ENCODE measurements at regions not wholly inside any gene's neighbourhood (a gene's known extent, or its start where the extent isn't known, plus 50 kb on each side); places are given as distances from the start of the nearest gene placed in this dataset.
A peak's percentile ranks its signal among the peaks of the same experiment; 100 is the strongest.

DNA sequence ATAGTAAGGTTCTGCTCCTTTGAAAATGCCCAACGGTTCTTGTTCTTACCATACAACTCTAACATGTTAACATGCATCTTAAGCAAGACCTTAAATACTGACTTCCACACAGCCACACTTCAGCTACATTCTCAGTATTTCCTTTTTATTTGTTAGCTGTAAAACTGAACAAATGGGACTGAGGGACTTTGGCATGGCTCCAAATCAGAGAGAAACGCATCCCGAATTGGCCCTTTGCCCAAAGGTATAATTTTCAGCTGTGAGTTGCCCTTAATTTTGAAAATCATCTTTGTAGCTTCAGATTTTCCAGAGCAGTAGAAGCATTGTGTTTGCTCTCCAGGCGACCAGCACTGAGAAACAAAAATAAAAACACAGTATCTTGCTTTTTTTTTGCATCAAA, 56.4 kb downstream of the NEUROD6 start:
- no peak for DNase-seq

DNA sequence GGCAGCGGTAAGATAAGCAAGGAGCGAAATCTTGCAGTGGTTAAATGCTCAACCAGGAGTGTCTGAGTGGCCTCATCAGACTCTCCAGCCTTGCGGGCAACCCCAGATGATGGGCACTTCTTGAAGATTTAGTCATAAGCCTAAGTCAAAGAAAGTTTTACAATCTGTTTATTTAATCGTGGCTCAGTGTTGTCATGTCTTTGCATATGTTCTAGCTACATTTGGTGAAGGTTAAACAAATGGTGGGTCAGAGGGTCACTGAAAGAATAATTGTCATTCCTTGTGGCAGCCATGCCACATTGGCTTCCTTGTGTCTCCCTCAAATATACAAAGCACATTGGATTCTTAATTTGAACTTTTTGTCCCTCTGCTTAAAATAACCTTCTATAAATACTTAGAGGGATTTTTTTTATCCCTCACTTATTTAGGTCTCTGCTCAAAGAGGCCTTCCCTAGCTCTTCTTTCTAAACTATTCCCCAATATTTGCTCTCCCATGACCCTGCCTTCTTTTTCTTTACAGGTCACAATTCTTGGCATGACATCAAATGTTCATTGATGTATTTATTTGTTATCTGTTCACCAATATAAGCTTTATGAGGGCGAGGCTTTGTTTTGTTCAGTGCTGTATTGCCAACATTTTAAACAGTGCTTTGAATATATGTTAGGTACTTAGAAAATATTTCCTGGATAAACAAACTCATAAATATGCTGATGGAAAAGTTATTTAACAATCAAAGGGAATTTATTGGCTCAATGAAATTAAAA, 68.7 kb downstream of the NEUROD6 start:
- DNase-seq = no peak

DNA sequence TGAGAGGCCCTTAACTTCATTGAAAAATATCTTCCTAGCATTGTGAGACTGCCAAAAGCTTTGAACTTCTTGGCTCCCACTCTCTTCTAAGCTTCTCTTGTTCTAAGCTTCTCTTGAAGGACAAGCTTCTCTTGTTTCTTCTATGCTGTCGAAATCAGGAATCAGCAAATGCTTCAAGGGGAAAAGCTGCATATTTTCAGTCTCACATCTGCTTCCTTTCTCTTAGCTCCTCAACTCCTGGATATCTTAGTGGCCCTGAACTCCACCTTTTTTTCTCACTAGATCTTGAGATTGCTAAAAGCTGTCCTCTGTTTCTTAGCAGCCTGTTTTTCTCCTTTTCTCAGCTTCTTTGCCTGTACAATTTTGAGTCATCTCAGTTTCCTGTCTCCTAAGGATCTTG, 73.0 kb downstream of the NEUROD6 start:
- DNase-seq = no peak

DNA sequence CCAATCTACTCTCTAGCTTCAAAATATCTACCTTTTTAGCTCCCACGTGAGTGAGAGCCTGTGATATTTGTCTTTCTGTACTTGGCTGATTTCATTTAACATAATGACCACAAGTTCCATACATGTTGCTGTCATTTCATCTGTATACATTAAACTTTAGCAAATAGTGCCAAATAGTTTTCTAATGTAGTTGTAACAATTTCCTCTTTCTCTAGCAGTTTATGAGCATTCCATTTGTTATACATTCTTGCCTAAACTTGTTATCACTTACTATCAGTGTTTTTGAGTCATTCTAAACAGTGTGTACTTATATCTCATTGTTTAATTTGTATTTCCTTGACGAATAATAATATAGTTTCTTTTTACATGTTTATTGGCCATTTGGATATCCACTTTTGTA, 77.2 kb downstream of the NEUROD6 start:
- no peak for DNase-seq

DNA sequence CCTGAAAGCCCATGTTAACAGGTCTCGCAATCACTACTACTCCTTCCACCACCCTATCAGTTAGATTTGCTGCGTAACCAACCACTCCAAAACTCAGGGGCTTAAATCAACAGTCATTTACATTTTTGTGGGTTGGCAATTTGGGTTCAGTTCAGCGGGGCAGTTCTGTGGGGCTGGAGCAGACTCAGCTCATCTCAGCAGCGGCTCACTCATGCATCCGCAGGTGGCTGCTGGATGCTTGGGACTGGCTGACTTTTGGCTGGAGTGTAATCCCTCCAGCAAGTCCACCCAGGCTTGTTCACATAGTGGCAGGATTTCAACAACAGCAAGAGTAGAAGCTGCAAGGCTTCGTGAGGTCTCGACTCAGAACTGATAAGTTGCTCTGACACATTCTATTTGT, 79.2 kb downstream of the NEUROD6 start:
- no peak for DNase-seq

DNA sequence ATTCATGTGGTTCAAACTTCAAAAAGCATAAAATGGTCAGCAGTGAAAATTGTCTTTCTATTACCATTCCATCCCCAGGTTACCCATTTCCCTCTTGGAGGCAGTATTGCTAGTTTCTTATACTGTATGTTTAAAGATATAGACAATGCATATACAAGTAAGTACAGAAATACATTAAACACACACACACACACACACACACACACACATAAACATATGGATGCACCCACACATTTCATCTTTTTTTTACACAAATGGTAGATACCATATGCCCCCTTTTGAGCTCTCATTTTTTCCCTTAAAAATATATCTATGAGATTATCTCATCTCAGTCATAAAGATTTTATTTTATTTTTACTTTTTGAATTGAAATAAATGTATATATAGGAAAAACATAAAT, 79.7 kb downstream of the NEUROD6 start:
- DNase-seq = no peak

DNA sequence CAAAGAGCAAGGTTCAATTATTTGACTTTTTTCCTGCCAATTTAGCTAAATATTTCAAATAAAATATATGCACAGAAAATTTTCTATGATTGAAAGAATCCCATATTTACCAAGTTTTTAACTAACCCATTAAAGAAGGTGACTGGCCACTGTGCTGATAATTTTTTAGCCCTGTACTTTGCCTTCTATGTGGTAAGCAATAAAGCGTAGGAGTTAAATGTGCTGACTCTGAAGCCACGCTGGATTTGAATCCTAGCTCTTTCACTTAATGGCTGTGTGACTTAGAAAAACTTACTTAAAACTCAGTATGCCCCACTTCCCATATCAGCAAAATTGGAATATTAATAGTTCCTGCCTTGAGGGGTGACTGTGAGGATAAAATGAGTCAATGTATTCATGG, 82.1 kb downstream of the NEUROD6 start:
- no peak for DNase-seq

DNA sequence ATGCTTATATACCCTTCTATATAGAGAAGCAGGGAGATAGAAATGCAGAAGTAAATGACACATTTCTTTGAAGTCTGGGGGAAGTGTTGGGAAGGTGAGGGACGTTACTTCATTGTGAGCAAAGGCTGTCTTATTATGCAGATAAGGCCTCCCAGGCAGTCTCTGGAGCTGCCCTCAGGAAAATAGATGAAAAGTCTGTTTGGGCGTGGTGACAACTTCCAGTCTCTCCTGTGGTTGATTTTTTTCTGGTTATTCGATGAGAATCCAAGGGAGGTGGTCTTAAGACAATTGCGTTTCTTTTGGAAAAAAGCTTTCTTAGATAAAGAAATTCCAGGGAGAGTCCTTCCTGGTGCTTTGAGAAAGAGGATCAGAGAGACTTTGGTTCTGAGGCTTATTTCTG, 84.0 kb downstream of the NEUROD6 start:
- DNase-seq = no peak

DNA sequence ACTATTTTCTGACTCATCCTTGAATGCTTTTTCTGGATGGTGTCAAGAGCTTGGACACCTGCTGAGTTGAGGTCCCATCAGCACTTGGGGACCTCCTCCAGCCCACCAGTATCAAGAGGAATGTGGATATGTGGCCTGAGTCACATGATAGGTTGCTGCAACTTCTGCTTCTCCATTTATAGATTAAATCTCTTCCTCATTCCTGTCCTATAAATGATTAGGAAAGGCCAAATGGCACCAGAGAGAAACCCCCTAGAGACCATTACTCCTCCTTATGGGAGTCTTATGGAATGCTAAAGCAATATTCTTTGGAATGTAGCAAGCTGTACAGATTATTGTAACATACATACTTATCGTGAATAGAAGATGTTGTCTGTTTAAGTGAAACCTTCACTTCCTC, 85.6 kb downstream of the NEUROD6 start:
- no peak for DNase-seq

DNA sequence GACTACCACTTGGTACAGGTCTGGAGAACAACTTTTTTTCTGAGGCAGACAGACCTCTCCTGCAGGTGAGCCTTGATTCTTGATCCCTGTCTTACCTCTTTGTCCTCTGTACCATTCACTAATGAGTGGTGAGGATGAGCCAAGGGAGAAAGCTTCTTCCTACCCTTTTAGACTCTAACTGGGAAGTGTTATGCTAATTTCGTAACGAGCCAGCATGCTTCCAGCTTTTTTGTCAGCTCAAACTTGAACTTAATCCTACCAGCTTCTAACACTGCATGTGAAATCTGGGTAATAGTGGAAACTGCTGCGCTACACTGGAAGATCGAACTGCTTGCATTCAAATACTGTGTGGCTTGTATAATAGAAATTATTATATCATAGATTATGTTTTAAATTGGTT, 87.0 kb downstream of the NEUROD6 start:
- DNase-seq = no peak

DNA sequence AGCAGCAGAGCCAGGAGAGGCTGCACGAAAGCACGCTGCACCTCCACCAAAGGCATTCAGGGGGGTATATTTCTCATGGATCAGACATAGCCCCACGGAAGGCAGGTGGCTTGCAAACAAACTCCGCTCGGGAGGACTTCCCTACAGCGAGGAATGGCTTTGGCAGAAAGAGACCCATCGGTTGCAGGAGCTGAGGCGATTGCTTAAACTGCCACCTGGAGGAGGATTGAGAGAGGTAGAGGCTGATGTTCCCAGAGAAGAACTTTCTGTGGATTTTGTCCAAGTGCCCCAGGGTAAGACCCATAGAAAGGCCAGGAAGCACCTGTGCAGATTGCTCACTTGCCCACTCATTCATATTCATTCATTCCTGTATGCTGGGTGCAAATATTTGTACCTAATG, 89.1 kb downstream of the NEUROD6 start:
- DNase-seq = no peak

DNA sequence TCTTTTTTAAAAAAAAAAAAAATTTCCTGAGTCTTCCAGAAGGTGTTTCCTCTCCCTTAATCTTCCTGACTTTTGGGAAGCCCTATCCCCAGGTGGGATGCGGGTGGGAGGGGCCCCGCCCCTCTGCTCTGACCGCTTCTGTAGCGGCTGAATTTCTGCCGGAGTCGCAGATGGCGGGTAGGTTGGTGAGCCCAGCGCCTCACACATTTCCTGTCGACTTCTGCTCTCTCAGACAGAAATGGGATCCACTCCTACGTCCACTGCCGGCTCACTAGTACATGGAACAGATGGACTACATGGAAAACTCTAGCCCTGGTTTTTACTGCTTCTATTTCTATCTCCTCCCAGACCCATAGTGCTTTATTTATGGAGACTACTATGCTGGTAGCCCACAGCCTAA, 90.9 kb downstream of the NEUROD6 start:
- no peak for DNase-seq

DNA sequence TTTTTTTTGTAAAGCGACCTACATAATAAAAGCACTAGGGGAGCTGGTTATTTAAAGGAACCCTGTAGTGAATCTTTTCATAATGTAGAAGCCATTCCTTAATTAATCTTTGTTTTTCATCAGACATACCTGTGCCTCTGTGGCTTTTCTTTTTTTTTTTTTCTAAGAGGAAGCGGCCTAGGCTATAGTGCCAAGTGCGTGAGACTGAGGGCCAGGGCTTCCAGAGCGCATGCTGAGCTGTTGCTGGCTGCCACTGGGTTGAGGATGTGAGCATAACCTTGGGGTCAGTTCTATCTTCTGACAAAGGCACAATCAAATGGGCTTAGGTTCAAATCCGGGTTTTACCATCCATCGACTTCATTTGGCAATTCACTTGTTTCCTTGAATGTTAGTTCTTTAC, 103.7 kb downstream of the NEUROD6 start:
- no peak for DNase-seq

DNA sequence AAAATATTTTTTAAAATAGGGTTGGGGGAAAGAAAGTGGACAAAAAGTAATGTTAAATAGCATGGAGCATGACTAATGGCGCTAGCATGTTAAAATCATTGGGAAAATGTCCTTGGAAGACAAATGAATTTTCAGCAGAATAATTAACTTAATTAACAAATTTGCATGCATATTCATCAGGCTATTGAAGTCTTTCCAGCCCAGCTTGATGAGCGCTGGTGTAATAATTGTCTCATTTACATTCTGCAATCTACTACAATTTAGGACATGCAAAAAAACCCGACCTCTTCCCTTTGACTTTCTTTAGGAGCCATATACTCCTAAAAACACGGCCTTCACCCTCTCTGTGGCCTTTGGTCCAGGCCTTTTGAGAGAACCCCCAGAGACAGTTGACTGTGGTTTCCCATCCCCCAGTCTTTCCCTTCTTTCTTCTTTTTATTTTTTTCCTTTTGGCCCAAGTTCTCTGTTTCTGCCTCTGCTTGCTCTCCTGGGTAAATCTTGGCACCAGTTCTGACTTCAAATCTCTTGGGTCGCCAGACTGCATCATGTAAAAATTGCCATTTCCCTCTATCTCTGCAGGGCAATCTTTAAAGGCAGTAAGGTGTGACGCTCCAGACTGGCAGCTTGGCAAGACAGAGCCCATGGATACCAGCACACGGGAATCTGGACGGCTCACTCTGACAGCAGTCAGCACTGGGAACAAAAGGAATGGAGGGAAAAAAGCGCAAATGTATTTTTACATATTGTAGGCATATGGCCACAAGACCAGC, 105.5 kb downstream of the NEUROD6 start:
- no peak for DNase-seq

DNA sequence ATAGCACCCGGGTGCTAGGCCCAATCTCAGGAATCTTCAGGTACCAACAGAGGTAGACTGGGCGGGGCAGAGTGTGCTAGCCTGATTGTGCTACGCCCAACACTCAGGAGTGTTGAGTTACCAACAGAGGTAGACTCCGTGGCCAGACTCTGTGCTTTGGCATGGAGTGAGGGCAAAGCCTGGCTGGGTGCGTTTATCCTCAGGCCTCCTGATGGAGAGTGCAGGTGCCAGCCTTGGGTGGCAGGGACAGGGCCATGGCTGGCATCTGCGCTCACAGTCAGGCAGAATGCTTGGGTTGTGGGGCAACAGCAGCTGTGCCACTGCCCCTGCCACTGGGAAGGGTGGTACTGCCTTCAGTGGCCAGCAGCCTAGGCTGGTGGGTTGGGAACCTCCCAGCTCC, 111.6 kb downstream of the NEUROD6 start:
- no peak for DNase-seq

DNA sequence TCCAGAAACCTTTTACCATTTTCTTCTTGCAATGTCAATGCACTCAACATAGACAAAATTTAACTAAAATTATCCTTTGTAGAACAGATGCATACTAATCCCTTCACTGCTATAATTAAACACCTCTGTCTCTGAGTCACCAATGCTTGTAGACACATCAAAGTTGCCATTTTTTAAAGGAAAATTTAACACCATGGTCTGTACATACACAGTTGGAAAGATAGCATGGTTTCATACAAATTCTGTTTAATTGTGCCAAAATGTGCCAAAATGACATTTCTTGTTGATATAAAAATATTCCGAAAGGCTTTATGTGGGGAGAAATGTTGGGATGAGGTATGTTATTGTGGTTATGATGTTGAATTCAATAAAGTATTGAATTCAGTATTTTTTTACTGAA, 125.8 kb downstream of the NEUROD6 start:
- no peak for DNase-seq

DNA sequence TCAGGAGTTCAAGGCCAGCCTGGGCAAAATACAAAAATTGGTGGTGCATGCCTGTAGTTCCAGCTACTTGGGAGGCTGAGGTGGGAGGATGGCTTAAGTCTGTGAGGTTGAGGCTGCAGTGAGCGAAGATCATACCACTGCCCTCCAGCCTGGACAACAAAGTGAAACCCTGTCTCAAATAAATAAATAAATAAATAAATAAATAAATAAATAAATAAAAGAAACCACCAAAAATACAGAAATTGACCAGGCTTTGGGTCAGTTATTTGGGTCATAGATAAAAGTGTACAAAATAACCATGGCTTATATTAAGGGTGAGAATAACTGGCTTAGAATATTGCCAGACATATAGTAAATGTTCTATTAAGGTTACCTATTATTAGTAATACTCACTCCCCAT, 129.2 kb downstream of the NEUROD6 start:
- no peak for DNase-seq

DNA sequence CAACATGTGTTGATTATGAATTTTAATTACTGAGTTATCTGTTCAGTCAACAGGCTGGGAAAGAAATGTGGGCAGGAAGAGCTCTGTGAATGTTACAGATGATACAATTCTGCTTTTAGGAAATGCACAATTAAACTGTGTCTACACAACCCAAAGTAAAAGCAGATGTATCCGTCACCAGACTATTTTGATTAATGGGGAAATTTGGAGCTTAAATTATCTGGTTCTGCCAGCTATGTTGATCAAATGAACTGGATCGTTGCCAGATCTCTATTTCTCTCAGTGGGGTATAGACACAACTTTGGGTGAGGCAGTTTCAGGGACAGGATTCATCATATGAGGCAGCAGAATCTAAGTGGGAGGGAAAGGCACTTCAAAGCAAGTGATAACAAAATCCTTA, 136.5 kb downstream of the NEUROD6 start:
- DNase-seq = no peak

DNA sequence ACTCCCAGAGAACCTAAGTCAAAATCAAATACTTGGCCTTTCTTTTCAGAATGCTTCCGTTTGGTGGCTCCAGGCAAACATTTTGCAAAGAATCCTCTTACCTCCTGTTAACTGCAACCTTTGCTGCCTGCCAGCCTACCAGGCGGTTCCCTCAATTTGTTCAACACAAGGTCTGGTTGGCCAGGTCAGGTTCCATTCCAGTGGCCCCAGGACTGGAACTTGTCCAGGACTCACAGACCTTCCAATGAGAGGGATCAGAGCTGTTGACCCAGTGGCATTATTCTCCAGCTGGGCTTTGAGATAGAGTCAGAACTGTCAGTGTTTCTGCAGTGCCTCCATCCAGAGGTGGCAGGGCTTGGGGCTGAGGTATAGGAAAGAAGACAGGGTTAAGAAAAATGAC, 137.0 kb downstream of the NEUROD6 start:
- DNase-seq = no peak

DNA sequence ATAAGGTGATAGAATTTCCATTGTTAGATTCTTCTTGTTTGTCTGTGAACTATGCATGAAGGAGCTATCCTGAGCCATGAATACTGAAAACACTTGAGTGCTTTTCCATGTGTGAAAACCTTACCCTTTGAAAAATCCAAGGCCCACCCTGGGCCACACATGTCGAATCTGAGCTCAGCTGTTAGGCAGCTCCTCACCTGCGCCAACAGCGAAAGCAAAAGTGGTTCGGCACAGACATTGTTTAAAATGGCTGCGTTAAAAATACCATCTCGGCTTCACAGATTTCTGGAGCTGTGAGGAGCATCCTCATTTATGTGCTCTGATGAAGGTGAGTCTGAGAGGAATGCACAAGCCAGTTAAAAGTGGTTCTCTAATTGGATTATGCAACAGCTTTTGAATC, 137.7 kb downstream of the NEUROD6 start:
- DNase-seq = no peak

DNA sequence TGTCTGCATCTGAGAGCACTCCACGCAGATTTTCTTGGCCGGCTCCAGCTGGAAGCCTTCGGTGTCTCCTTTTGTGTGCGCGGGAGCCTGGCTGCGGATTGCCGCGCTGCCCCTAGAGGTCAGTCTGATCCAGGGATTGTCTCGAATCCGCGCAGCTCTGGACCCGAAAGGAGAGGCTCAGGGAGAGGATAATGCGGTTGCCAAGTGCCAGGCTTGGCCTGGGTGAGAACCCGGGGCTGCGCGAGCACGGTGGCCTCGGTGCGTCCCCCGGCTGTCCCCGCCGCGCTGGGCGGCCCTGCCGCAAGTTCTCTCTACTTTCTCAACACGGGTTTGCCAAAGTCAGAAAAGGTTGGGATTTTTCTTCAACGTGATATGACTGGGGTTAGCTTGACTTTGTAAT, 140.9 kb downstream of the ADCYAP1R1 start:
- peak; percentile 59 for DNase-seq

DNA sequence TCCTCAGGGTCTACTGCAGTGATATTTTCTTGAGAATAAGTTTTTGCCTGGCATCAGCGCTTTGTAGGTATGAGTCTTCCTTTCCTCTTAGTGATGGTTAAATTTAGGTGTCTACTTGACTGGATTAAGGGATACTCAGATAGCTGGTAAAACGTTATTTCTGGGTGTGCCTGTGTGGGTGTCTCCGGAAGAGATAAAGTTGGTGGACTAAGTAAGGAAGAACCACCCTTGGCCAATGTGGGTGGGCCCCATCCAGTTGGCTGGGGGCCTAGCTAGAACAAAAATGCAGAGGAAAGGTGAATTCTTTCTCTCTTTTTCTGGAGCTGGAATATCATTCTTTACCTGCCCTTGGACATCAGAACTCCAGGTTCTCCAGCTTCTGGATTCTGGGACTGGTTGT, 138.8 kb downstream of the ADCYAP1R1 start:
- DNase-seq = no peak

DNA sequence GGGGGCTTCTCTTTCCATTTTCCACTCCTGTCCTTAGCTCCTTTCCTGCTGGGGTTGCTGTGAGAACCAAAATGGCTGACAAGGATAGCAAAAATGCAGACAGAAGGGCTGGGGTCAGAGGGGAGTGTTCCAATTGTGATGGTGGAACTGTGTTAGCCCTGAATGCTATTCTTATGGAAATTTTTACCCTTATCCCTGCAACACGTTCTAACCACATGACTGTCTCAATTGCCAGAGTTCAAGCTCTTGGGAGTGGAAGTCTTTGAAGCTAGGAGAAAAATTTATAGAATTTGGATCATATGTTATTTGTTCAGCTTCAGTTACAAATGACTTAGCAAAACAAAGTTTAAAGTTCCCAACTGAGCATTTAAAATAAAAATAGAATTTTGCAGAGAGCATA, 134.1 kb downstream of the ADCYAP1R1 start:
- no peak for DNase-seq

DNA sequence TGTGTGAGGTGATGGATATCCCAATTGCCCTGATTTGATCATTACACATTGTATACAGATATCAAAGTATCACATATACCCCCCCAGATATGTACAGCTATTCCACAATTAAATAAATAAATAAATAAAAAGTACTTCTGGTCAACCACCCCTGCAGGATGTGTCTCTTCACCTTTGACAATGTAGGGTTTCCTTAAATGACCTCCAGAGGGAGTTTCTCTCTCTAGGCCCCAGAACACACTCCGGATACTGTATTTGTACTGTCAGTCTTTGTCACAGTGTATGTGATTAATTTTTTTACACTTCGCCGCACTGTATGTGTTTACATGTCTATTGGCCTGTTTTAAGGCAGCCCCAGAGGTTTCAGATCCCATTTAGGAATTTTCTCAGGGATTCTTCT, 123.6 kb downstream of the ADCYAP1R1 start:
- DNase-seq = no peak

DNA sequence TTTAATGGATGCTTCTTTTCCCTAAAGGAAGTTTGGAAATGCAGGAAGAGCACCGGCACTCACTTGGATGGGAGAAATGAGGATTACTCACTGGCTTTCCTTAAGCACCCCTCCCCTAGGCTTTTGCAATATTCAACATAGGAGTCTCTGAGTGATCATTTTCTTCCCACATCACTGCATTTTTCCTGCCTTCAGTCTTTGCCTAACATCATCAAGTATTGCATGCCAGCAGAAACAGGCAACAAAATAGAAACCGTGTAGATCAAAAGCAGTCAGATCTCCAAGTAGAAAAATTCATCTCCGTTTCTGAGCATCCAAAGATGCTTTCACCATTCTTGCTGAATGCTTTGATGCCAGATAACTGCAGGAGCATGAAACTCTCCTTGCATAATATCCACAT, 119.9 kb downstream of the ADCYAP1R1 start:
- no peak for DNase-seq

Measured in EL (cell line).